Effector memory CD4-positive, alpha-beta T cell (primary cell): ENCODE measurements at regions not wholly inside any gene's neighbourhood (a gene's known extent, or its start where the extent isn't known, plus 50 kb on each side); places are given as distances from the start of the nearest gene placed in this dataset.

Experiments used
- DNase-seq, 3 donors: peaks; one replicate each; pipeline ENCODE4 v3.0.0-alpha.2; 2020
- H3K27ac ChIP-seq: 2 replicates; pipeline ENCODE4 v1.7.0; 2013; ENCODE audit warnings: mild to moderate bottlenecking, low read length, moderate library complexity; ENCODE audit not compliant: insufficient read depth, poor library complexity, severe bottlenecking
- H3K27me3 ChIP-seq: replicated peaks from 2 replicates; pipeline ENCODE4 v1.7.0; 2013; ENCODE audit warnings: mild to moderate bottlenecking, low read length; ENCODE audit not compliant: insufficient read depth, control insufficient read depth, poor library complexity, severe bottlenecking
- H3K36me3 ChIP-seq: 2 replicates; pipeline ENCODE4 v1.7.0; 2013; ENCODE audit warnings: mild to moderate bottlenecking, low read length, moderate library complexity; ENCODE audit not compliant: control insufficient read depth, insufficient read depth
- H3K4me1 ChIP-seq: 2 replicates; pipeline ENCODE4 v1.7.0; 2013; ENCODE audit warnings: low read length, mild to moderate bottlenecking; ENCODE audit not compliant: control insufficient read depth, insufficient read depth, poor library complexity, severe bottlenecking
- H3K4me3 ChIP-seq: 2 replicates; pipeline ENCODE4 v1.7.0; 2013; ENCODE audit warnings: low read length, low read depth, mild to moderate bottlenecking; ENCODE audit not compliant: insufficient read depth, poor library complexity, severe bottlenecking
- H3K9me3 ChIP-seq: 2 replicates; pipeline ENCODE4 v1.7.0; 2013; ENCODE audit warnings: mild to moderate bottlenecking, low read length, moderate library complexity; ENCODE audit not compliant: control insufficient read depth

- no peaks in the 10 kb centered on the region for H3K4me1 ChIP-seq
- H3K27me3 ChIP-seq = no peaks in the 10 kb centered on the region
- H3K9me3 ChIP-seq = no peaks in the 10 kb centered on the region
- H3K27ac ChIP-seq = no peak overlapping the region
- DNase-seq = no peak
- H3K4me3 ChIP-seq = no peak overlapping the region
- no peaks in the 10 kb centered on the region for H3K36me3 ChIP-seq
These were observed 159.3 kb upstream of the B3GAT1 start for GRCh38 chr11:134571301-134571700.

- H3K36me3 ChIP-seq = no peaks in the 10 kb centered on the region
- H3K4me3 ChIP-seq = no peak overlapping the region
- H3K9me3 ChIP-seq = no peaks in the 10 kb centered on the region
- no peak for DNase-seq
- no peak overlapping the region for H3K27ac ChIP-seq
- no peaks in the 10 kb centered on the region for H3K4me1 ChIP-seq
- no peaks in the 10 kb centered on the region for H3K27me3 ChIP-seq
These were observed 157.2 kb upstream of the B3GAT1 start for GRCh38 chr11:134569195-134569594.

GRCh38 chr11:134566311-134566710 lies 154.3 kb upstream of the B3GAT1 start:
- H3K9me3 ChIP-seq = no peaks in the 10 kb centered on the region
- no peak overlapping the region for H3K27ac ChIP-seq
- H3K27me3 ChIP-seq = no peaks in the 10 kb centered on the region
- H3K4me3 ChIP-seq = no peak overlapping the region
- DNase-seq = no peak
- H3K36me3 ChIP-seq = no peaks in the 10 kb centered on the region
- H3K4me1 ChIP-seq = no peaks in the 10 kb centered on the region

- DNase-seq = no peak
- Histone ChIP-seq H3K36me3 (no peaks in the 10 kb centered on the region), H3K9me3 (no peaks in the 10 kb centered on the region), H3K4me1 (no peaks in the 10 kb centered on the region), H3K27me3 (no peaks in the 10 kb centered on the region), H3K4me3 (no peak overlapping the region), H3K27ac (no peak overlapping the region)
These were observed 153.4 kb upstream of the B3GAT1 start for GRCh38 chr11:134565343-134565891.

GRCh38 chr11:134564472-134565200 lies 152.6 kb upstream of the B3GAT1 start:
- Histone ChIP-seq H3K36me3 (no peaks in the 10 kb centered on the region), H3K9me3 (no peaks in the 10 kb centered on the region), H3K4me1 (no peaks in the 10 kb centered on the region), H3K27me3 (no peaks in the 10 kb centered on the region), H3K4me3 (no peak overlapping the region), H3K27ac (no peak overlapping the region)
- no peak for DNase-seq

GRCh38 chr11:134562941-134563471 lies 151.0 kb upstream of the B3GAT1 start:
- Histone ChIP-seq H3K27ac (no peak overlapping the region), H3K4me1 (no peaks in the 10 kb centered on the region), H3K27me3 (no peaks in the 10 kb centered on the region), H3K36me3 (no peaks in the 10 kb centered on the region), H3K4me3 (no peak overlapping the region), H3K9me3 (no peaks in the 10 kb centered on the region)
- DNase-seq = no peak

- Histone ChIP-seq H3K4me3 (no peak overlapping the region), H3K27ac (no peak overlapping the region), H3K36me3 (no peaks in the 10 kb centered on the region), H3K27me3 (no peaks in the 10 kb centered on the region), H3K4me1 (no peaks in the 10 kb centered on the region), H3K9me3 (no peaks in the 10 kb centered on the region)
- DNase-seq = no peak
These were observed 150.2 kb upstream of the B3GAT1 start for GRCh38 chr11:134562196-134562595.

- DNase-seq = no peak
- Histone ChIP-seq H3K4me1 (no peaks in the 10 kb centered on the region), H3K27ac (no peak overlapping the region), H3K4me3 (no peak overlapping the region), H3K27me3 (no peaks in the 10 kb centered on the region), H3K9me3 (no peaks in the 10 kb centered on the region), H3K36me3 (no peaks in the 10 kb centered on the region)
These were observed 149.3 kb upstream of the B3GAT1 start for GRCh38 chr11:134561331-134561720.

- no peaks in the 10 kb centered on the region for H3K4me1 ChIP-seq
- no peaks in the 10 kb centered on the region for H3K9me3 ChIP-seq
- no peaks in the 10 kb centered on the region for H3K27me3 ChIP-seq
- DNase-seq = no peak
- no peak overlapping the region for H3K4me3 ChIP-seq
- H3K36me3 ChIP-seq = no peaks in the 10 kb centered on the region
- no peak overlapping the region for H3K27ac ChIP-seq
These were observed 148.7 kb upstream of the B3GAT1 start for GRCh38 chr11:134560566-134561330.

- H3K9me3 ChIP-seq = no peaks in the 10 kb centered on the region
- H3K36me3 ChIP-seq = no peaks in the 10 kb centered on the region
- no peaks in the 10 kb centered on the region for H3K27me3 ChIP-seq
- no peak overlapping the region for H3K4me3 ChIP-seq
- no peaks in the 10 kb centered on the region for H3K4me1 ChIP-seq
- no peak overlapping the region for H3K27ac ChIP-seq
- DNase-seq = no peak
These were observed 148.0 kb upstream of the B3GAT1 start for GRCh38 chr11:134560066-134560465.
